GM18870 (cell line): ENCODE measurements at regions not wholly inside any gene's neighbourhood (a gene's known extent, or its start where the extent isn't known, plus 50 kb on each side); places are given as distances from the start of the nearest gene placed in this dataset.
"Not testable (repeated sequence)": the region's sequence is repeated elsewhere in the genome, so short reads cannot be mapped to it uniquely, and the experiment has no call there.

ENCODE experiments used
- ATAC-seq: cut with Tn5 transposase; IDR thresholded peaks from one replicate; pipeline ENCODE4 v1.9.1; 2021; ENCODE audit warnings: moderate library complexity; ENCODE audit not compliant: unreplicated experiment

DNA sequence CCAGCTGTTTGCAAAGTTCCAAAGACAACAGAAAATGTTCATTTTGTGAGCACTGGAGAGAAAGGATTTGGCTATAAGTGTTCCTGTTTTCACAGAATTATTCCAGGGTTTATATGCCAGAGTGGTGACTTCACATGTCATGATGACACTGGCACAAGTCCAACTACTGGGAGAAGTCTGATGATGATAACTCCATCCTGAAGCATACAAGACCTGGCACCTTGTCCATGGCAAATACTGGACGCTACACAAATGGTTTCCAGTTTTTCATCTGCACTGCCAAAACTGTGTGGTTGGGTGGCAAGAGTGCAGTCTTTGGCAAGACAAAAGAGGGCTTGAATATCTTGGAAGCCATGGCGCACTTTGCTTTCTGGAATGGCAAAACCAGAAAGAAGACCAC is 385.0 kb downstream of the CDH11 start:
- no peak for ATAC-seq

DNA sequence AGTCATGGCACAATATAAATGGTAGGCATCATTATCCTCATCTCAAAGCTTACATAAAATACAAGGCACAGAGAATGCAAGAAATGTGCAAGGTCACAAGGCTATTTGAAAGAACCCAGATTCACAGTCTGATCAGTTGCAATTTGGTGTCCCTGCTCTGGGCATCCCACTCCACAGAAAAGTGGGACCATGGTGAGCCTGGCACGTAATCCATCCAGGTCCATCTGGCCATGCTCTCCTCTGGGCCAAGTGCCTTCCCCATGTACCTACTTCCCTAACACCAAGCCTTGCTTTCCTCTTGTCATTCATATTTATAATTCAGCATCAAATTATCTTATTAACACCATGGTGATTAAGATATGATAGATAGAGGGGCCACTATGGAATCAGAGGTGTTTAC is 390.0 kb downstream of the CDH11 start:
- no peak for ATAC-seq

DNA sequence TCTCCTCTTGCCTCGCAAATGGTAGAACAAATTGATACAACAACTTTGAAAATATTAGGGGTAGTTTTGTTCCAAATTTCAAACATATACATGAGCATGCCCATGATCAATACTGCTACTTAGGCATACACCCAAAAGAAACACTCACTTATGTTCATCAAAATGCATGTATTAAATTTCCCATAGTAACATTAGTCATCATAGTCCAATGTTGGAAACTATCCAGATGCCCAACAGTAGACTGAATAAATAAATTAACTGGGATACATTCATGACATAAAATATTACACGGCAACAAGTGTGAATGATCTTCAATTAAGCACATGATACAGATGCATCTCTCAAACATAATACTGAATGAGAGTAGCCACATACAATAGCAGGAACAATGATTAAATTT is 391.6 kb downstream of the CDH11 start:
- no peak for ATAC-seq

GRCh38 chr16:64724339-64724738 is 397.5 kb downstream of the CDH11 start:
- no peak for ATAC-seq

GRCh38 chr16:64718486-64718885 is 403.4 kb downstream of the CDH11 start:
- no peak for ATAC-seq

- no peak for ATAC-seq
These were observed 404.0 kb downstream of the CDH11 start for GRCh38 chr16:64717871-64718270.

DNA sequence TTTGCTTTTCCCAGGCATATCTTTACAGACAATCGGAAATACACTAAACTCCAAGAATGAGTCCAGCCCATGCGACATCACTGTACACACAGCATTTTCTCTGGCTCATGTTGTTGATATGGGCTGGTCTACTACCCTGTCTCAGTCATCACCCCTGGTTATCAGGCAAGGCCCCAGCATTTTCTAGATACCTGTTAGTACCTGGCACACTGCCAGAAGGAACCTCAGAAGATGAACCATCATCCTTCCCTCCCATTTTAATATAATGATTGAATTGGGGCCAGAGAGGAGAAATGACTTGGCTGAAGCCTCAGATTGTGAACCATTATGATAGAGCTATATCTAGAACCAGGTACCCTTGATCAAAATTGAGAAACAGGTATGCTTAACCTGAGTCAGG is 406.2 kb downstream of the CDH11 start:
- ATAC-seq = no peak

GRCh38 chr16:64712026-64712425 is 409.8 kb downstream of the CDH11 start:
- no peak for ATAC-seq

DNA sequence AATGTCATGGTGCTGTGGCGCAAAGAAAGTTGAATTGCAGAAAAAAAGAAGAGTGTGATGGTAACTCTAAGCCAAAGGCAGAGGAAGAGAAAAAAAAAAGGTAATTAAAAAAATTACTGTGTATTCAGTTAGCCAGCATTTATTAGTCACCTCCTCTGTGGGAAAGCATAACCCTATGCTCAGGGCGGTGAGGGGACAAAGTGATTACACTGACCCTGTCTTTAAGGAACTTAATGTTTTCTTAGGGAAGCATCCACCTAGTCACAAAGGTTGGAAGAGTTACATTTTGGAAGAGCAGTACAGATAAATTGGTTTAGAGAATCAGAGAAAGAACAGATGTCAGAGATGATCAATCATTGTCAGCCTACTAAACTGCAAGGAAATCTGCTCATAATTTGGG is 410.3 kb downstream of the CDH11 start:
- no peak for ATAC-seq

DNA sequence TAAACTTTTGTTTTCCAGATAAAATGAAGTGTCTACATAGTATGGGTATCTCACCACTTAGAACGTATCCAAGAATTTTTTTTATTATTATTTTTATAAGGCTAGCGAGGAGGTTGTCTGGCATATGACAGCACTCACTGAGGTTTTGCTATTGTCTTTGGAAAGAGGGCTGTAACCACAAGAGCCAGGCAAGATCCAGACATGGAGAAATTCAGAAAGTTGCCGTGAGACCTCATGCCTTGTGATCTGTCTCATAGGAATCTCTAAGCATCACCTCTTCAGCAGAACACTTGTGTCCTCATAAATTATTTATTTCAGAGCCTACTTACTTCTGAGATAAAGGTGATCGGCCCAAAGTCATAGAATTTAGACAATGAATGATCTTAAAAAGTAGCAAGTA is 410.8 kb downstream of the CDH11 start:
- ATAC-seq = no peak

GRCh38 chr16:64705443-64705842 is 416.4 kb downstream of the CDH11 start:
- ATAC-seq = no peak

- ATAC-seq = no peak
These were observed 417.5 kb downstream of the CDH11 start for GRCh38 chr16:64704386-64704785.

DNA sequence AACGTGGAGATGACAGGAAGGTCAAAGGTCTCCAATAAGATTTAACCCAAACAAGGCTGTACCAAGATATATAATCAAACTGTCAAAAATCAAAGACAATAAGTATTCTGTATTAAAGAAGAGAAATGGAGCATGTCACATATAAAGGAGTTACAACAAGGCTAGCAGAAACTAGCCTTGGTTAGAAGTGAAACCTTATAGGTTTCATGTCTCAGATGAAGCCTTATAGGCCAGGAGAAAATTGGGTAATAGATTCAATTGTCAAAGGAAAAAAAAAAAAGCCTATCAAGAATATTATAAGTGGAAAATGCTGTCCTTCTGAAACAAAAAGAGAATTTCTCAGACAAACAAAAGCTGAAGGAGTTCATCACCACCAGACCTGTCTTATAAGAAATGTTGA is 419.4 kb downstream of the CDH11 start:
- no peak for ATAC-seq

DNA sequence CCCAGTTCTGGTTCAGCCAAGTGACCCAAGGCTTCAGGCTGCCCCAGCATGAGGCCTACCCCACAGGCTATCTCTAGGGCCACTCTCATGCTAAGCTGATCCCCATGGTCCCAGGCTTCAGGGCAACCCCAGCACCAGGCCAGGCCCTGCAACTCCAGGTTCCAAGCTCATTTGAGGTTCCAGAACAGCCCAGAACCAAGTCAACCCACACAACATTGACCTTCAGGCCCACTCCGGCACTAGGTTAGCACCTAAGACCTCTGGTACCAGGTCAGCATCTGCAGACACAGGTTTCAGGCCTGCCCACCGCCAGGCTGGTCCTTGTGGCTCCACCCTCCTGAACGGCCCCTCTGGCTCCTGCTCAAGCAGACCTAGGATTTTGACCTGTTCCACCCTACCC is 421.2 kb downstream of the CDH11 start:
- no peak for ATAC-seq

- ATAC-seq = no peak
These were observed 425.0 kb downstream of the CDH11 start for GRCh38 chr16:64696866-64697265.

- no peak for ATAC-seq
These were observed 426.2 kb downstream of the CDH11 start for GRCh38 chr16:64695684-64696083.

GRCh38 chr16:64693946-64694345 is 427.9 kb downstream of the CDH11 start:
- ATAC-seq = no peak

GRCh38 chr16:64687786-64688185 is 434.1 kb downstream of the CDH11 start:
- no peak for ATAC-seq

- no peak for ATAC-seq
These were observed 434.7 kb downstream of the CDH11 start for GRCh38 chr16:64687123-64687522.

DNA sequence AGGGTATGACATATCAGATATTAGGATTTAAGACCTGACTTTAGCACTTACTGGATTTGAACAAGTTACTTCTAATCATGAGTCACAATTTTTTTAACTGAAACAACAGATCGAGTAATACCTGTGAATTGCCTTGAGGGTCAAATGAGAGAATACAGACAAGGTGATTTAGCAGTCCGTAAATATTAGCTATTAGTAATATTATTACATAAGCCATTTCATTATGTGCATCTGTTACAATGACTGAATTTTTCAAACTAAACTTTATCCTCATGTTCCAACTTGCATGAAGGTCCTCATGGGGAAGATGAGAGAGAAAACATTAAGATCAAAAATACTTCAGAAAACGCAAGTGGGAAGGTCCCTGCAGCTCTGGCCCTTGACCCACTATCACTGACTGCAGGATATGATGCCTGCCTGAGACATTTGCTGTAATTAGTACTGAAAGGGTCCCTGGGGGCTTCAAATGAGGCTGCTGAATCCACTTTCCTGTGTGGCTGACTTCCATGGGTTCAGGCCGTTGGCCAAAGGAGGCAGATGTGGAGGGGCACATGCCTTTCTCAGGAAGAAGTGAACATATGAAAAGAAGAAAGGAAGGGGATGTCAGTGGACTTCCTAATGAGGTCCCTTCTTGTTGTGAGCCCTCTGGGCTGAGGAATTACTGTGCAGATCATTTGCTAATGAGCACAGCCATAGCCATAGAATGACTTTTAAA is 441.7 kb downstream of the CDH11 start:
- no peak for ATAC-seq

- no peak for ATAC-seq
These were observed 452.3 kb downstream of the CDH11 start for GRCh38 chr16:64669573-64669972.

GRCh38 chr16:64667334-64667877 is 454.5 kb downstream of the CDH11 start:
- no peak for ATAC-seq

DNA sequence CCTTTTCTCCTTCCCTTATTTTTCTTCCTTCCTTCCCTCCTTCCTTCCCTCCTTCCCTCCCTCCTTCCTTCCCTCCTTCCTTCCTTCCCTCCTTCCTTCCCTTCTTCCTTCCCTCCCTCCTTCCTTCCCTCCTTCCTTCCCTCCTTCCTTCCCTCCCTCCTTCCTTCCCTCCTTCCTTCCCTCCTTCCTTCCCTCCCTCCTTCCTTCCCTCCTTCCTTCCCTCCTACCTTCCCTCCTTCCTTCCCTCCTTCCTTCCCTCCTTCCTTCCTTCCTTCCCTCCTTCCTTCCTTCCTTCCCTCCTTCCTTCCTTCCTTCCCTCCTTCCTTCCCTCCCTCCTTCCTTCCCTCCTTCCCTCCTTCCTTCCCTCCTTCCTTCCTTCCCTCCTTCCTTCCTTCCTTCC is 459.6 kb downstream of the CDH11 start:
- not testable (repeated sequence) for ATAC-seq
